ENCODE measurements at regions not wholly inside any gene's neighbourhood (a gene's known extent, or its start where the extent isn't known, plus 50 kb on each side); places are given as distances from the start of the nearest gene placed in this dataset.

- H2AFZ ChIP-seq, result no peak overlapping the region
- CTCF ChIA-PET, result no interaction called here
- H3K27ac ChIP-seq, result no peak overlapping the region
- TF ChIP-seq CTCF (conservative IDR thresholded peaks at IDR 0.05) (no peak), EZH2 (IDR thresholded peaks at IDR 0.05; ENCODE audit: low read depth) (no peak)
- POLR2A ChIA-PET (ENCODE audit: unreplicated experiment), result no interaction called here
- H3K4me2 ChIP-seq, result no peak overlapping the region
- no peaks in the 10 kb centered on the region for H3K9me2 ChIP-seq (ENCODE audit: insufficient read depth)
- no TSS peak for BruUV-seq (replicated peaks)
- no peaks in the 10 kb centered on the region for H3K36me3 ChIP-seq (ENCODE audit: low read depth)
- H3K27me3 ChIP-seq (ENCODE audit: insufficient read depth, low read depth), result no peaks in the 10 kb centered on the region
- no peaks in the 10 kb centered on the region for H3K9me3 ChIP-seq (ENCODE audit: insufficient read depth, low read depth)
- no peaks in the 10 kb centered on the region for H3F3A ChIP-seq (ENCODE audit: insufficient read depth, low read depth)
- intact Hi-C loops (cut with micrococcal nuclease; ENCODE audit: unreplicated experiment), result loop anchor here (10.0 kb wide), 1 partner anchor 753 kb away; the partner anchor contains the start of gene RND3
- no peaks in the 10 kb centered on the region for H3K79me2 ChIP-seq (ENCODE audit: low read depth)
- DNase-seq, result peak; percentile 12 to 35
- H3K4me3 ChIP-seq, result no peak overlapping the region
- H3K4me1 ChIP-seq (replicated peaks; ENCODE audit: insufficient read depth), result peaks cover 5% of the 10 kb centered on the region; the same call in 1 of the 2 replicates
- no peaks in the 10 kb centered on the region for H4K20me1 ChIP-seq (ENCODE audit: insufficient read depth)
Measured at GRCh38 chr2:149732001-149732685, 144.6 kb upstream of the MMADHC start.

GRCh38 chr2:149731079-149731478, 143.5 kb upstream of the MMADHC start:
- Histone ChIP-seq H2AFZ (no peak overlapping the region), H3K9me3 (ENCODE audit: insufficient read depth, low read depth) (no peaks in the 10 kb centered on the region), H3K4me2 (no peak overlapping the region), H3K4me3 (no peak overlapping the region), H3F3A (ENCODE audit: insufficient read depth, low read depth) (no peaks in the 10 kb centered on the region), H3K9me2 (ENCODE audit: insufficient read depth) (no peaks in the 10 kb centered on the region), H3K36me3 (ENCODE audit: low read depth) (no peaks in the 10 kb centered on the region), H4K20me1 (ENCODE audit: insufficient read depth) (no peaks in the 10 kb centered on the region), H3K27me3 (ENCODE audit: insufficient read depth, low read depth) (no peaks in the 10 kb centered on the region), H3K27ac (no peak overlapping the region), H3K79me2 (ENCODE audit: low read depth) (no peaks in the 10 kb centered on the region), H3K4me1 (replicated peaks; ENCODE audit: insufficient read depth) (peaks cover 5% of the 10 kb centered on the region; the same call in 1 of the 2 replicates)
- DNase-seq, result no peak
- ChIA-PET CTCF (no interaction called here), POLR2A (ENCODE audit: unreplicated experiment) (no interaction called here)
- BruUV-seq (replicated peaks), result no TSS peak
- intact Hi-C loops (cut with micrococcal nuclease; ENCODE audit: unreplicated experiment), result loop anchor here (10.0 kb wide), 1 partner anchor 754 kb away; the partner anchor contains the start of gene RND3
- TF ChIP-seq CTCF (conservative IDR thresholded peaks at IDR 0.05) (no peak), EZH2 (IDR thresholded peaks at IDR 0.05; ENCODE audit: low read depth) (no peak)

- BruUV-seq (replicated peaks), result no TSS peak
- POLR2A ChIA-PET (ENCODE audit: unreplicated experiment), result no interaction called here
- no peaks in the 10 kb centered on the region for H3K9me2 ChIP-seq (ENCODE audit: insufficient read depth)
- H3K9me3 ChIP-seq (ENCODE audit: insufficient read depth, low read depth), result no peaks in the 10 kb centered on the region
- no peak overlapping the region for H3K4me3 ChIP-seq
- no peaks in the 10 kb centered on the region for H3K27me3 ChIP-seq (ENCODE audit: insufficient read depth, low read depth)
- TF ChIP-seq CTCF (conservative IDR thresholded peaks at IDR 0.05), result no peak
- TF ChIP-seq EZH2 (IDR thresholded peaks at IDR 0.05; ENCODE audit: low read depth), result no peak
- CTCF ChIA-PET, result no interaction called here
- no peaks in the 10 kb centered on the region for H3F3A ChIP-seq (ENCODE audit: insufficient read depth, low read depth)
- no peaks in the 10 kb centered on the region for H4K20me1 ChIP-seq (ENCODE audit: insufficient read depth)
- H2AFZ ChIP-seq, result no peak overlapping the region
- H3K4me1 ChIP-seq (replicated peaks; ENCODE audit: insufficient read depth), result peaks cover 5% of the 10 kb centered on the region; the same call in 1 of the 2 replicates
- DNase-seq, result no peak
- no peaks in the 10 kb centered on the region for H3K36me3 ChIP-seq (ENCODE audit: low read depth)
- no peaks in the 10 kb centered on the region for H3K79me2 ChIP-seq (ENCODE audit: low read depth)
- no peak overlapping the region for H3K4me2 ChIP-seq
- intact Hi-C loops (cut with micrococcal nuclease; ENCODE audit: unreplicated experiment), result no loop called here
- H3K27ac ChIP-seq, result no peak overlapping the region
Measured at GRCh38 chr2:149729586-149729985, 142.0 kb upstream of the MMADHC start.

Measured in PC-9 (cell line).